Mononuclear cell (primary cell): ENCODE measurements at regions not wholly inside any gene's neighbourhood (a gene's known extent, or its start where the extent isn't known, plus 50 kb on each side); places are given as distances from the start of the nearest gene placed in this dataset.

Experiments used
- H3K27me3 ChIP-seq: 2 replicates; pipeline ENCODE4 v1.6.0; 2011; ENCODE audit warnings: low read length, control low read depth; ENCODE audit not compliant: insufficient read depth
- H3K4me1 ChIP-seq: 2 replicates; pipeline ENCODE4 v1.5.1; 2011; ENCODE audit warnings: mild to moderate bottlenecking, low read length, control low read depth; ENCODE audit not compliant: insufficient read depth
- H3K4me3 ChIP-seq: 2 replicates; pipeline ENCODE4 v1.5.1; 2011; ENCODE audit warnings: mild to moderate bottlenecking, low read length, moderate library complexity
- H3K9me3 ChIP-seq: 2 replicates; pipeline ENCODE4 v1.5.1; 2011; ENCODE audit warnings: low read depth, mild to moderate bottlenecking, control low read depth, low read length

DNA sequence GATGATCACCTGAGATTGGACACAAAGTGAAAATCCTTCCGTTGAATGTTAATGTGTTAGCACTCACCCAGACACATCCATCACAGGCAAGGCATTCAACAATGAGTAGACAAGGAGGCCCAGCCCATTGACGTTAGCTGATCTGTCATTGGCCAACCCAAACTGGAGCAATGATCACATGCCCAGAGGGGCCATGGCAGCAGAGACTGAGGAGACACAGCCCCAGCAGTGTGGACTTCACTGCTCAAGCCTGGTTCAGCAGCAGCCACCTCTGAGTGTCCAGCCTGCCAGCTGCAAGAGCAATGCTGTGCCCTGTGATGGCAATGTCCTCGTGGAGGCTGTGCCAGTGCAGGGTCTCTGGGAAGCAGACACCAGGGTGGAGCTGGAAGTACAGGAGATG, 622.2 kb downstream of the AACS start:
- no peaks in the 10 kb centered on the region for H3K9me3 ChIP-seq
- no peak overlapping the region for H3K4me3 ChIP-seq

DNA sequence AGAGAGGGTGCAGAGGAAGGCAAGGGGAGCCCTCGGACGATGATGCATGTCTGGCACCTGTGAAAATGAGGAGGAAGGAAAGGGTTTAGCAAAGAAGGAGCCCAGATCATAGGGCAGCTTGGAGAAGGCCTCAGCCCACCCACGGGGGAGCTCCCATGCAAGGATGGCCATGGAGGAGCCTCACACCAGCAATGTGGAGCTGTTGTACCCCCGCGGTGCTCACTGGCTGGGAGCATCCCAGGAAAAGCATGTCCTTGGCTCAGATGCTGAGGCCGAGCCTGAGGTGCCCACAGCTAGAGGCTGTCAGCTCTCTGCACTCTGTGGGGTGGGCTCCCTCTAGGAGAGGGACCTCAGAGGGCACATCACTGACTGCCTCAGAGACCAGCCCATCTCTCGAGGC, 622.6 kb downstream of the AACS start:
- no peaks in the 10 kb centered on the region for H3K27me3 ChIP-seq
- H3K9me3 ChIP-seq: no peaks in the 10 kb centered on the region
- no peak overlapping the region for H3K4me3 ChIP-seq
- no peaks in the 10 kb centered on the region for H3K4me1 ChIP-seq

More for the DNA sequence above, 622.2 kb downstream of the AACS start:
- Histone ChIP-seq H3K4me1 (no peaks in the 10 kb centered on the region), H3K27me3 (no peaks in the 10 kb centered on the region)

DNA sequence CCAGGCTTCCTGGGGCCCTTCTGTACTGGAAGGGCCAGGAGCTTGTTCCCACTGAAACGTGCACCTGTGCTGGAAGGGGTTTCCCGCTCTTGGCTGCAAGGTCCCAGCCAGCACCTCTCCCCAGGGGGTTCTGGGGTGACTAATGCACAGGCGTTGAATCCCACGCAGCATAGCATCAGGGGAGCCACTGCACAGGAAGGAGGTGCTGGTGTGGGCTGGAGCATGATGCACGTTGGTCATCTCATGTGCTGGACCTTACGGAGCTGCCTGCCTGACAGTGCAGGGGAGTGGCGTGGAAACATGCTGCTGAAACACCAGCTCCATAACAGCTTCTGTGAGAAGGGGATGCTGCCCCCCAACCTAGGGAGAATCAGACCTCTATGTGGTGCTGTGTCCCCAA, 623.0 kb downstream of the AACS start:
- no peaks in the 10 kb centered on the region for H3K4me1 ChIP-seq
- H3K27me3 ChIP-seq: no peaks in the 10 kb centered on the region
- H3K9me3 ChIP-seq: no peaks in the 10 kb centered on the region
- H3K4me3 ChIP-seq: no peak overlapping the region

DNA sequence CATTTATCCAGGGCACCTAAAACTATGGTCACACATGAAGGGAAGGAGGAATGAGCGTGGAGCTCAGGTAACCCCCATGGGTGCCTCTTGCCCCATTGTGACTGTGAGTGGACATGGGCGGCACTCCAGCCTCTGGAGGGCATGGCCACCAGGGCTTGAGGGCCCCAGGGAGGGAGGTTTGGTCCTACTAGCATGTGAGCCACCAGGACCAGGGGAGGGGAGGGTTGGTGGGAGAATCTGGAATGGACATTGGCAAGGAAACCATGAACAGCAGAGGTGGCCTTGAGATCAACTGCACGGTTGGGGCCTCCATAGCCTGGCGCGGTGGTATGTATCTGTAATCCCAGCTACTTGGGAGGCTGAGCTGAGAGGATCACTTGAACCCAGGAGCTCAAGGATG, 623.6 kb downstream of the AACS start:
- H3K4me1 ChIP-seq: no peaks in the 10 kb centered on the region
- no peaks in the 10 kb centered on the region for H3K27me3 ChIP-seq
- H3K4me3 ChIP-seq: no peak overlapping the region
- no peaks in the 10 kb centered on the region for H3K9me3 ChIP-seq

DNA sequence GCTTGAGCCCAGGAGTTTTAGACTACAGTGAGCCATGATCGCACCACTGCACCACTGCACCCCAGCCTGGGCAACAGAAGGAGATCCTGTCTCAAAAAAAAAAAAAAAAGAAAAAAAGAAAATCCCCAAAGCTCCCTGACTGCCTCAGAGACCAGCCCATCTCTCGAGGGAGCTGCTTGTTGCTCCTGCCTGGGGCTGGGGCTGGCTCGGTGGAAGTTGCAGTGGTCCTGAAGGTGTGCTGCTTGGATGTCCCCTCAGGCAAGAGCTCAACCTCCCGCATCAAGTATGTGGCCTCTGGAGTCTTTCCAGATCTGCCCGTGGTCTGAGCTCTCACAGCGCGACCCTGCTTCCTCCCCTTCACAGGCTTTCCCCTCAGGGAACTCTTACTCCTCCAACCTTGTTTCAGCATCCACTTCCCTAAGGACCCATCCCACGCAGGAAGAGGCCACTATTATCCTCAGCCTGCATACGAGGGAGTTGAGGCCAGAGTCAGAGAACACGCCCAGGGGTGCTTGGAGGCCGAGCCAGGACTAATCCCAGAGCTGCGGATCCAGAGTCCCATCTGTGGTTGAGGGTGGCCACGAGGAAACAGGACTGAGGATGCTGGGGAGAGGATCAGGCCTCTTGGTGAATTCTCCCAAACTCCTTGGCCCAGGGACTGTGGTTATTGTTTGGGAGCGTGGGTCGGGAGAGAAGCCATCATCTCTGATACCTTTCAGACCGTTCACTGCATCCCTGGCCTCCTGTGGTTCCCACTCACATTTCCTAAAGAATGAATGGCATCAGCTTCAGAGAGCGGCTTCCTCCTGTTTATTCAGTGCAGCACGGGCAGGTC, 624.6 kb downstream of the AACS start:
- no peaks in the 10 kb centered on the region for H3K27me3 ChIP-seq
- H3K4me3 ChIP-seq: no peak overlapping the region
- H3K9me3 ChIP-seq: no peaks in the 10 kb centered on the region
- no peaks in the 10 kb centered on the region for H3K4me1 ChIP-seq

DNA sequence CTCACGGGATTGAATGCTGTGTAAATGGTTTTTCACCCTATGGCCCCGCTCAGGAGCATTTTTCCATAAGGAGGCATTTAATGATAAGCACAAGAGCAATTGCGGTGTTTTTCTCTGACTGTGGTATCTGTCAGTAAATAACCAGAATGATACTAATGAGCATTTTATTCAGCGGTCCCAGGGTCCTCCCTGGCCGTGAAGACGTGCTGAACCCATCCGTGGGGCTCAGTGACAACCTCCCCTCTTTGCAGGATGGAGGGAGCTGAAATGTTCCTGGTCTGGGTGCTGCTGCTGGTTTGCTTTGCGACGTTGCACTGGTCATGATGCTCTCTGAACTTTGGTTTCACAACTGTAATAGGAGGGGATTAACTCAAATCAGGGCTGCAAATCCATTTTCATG, 625.6 kb downstream of the AACS start:
- Histone ChIP-seq H3K4me3 (no peak overlapping the region), H3K27me3 (no peaks in the 10 kb centered on the region), H3K4me1 (no peaks in the 10 kb centered on the region), H3K9me3 (no peaks in the 10 kb centered on the region)

DNA sequence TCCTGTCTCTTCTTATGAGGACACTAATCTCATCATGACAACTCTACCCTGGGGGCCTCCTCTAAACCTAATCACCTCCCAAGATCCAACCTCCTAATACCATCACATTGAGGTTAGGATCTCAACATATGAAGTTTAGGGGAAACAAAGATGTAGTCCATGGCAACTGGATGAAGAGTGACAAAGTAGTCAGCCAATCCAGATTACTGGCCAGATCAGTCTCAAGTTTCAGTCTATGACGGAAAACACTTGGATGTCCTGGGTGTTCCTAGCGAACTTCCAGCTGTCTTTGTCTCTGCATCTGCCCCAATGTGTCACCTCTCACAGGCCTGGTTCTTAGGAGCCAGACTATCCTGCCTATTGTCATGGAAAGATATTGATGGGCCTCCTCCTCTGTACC, 630.8 kb downstream of the AACS start:
- Histone ChIP-seq H3K4me1 (no peaks in the 10 kb centered on the region), H3K4me3 (no peak overlapping the region), H3K27me3 (no peaks in the 10 kb centered on the region), H3K9me3 (no peaks in the 10 kb centered on the region)

DNA sequence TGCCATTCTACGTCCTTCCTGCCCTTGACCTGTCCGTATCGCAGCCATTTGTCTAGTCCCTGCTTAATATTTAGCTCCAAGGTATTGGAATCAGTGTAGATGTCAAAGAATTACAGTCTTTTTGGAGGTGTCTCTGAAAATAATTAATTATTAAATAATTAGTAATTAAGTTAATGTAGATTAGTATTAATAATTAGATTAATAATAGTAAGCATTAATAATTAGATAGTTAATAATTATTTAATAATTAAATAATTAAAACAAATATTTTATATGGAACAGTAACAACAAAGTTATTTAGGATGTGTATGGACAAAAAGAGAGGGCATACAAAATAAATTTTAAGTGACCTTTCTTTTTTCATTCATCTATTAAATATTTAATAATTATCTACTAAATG, 639.6 kb downstream of the AACS start:
- H3K4me1 ChIP-seq: no peaks in the 10 kb centered on the region

DNA sequence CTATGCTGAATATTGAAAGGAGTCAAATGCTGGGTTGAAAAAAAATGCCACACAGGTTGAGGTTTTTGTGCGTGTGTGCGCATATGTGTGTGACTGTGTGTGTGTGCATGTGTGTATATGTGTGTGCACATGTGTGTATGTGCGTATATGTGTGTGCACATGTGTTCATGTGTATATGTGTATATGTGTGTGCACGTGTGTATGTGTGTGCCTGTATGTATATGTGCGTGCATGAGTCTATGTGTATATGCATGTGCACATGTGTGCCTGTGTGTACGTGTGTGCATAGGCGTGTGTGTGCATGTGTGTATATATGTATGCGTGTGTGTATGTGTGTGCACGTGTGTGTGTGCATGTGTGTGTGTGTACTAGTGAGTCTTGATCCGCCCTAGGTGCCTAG, 655.7 kb downstream of the AACS start:
- H3K4me3 ChIP-seq: no peak overlapping the region
- peaks cover 7% of the 10 kb centered on the region for H3K9me3 ChIP-seq
- no peaks in the 10 kb centered on the region for H3K27me3 ChIP-seq
- H3K4me1 ChIP-seq: no peaks in the 10 kb centered on the region

More for the DNA sequence above, 639.6 kb downstream of the AACS start:
- Histone ChIP-seq H3K9me3 (no peaks in the 10 kb centered on the region), H3K27me3 (no peaks in the 10 kb centered on the region), H3K4me3 (no peak overlapping the region)

DNA sequence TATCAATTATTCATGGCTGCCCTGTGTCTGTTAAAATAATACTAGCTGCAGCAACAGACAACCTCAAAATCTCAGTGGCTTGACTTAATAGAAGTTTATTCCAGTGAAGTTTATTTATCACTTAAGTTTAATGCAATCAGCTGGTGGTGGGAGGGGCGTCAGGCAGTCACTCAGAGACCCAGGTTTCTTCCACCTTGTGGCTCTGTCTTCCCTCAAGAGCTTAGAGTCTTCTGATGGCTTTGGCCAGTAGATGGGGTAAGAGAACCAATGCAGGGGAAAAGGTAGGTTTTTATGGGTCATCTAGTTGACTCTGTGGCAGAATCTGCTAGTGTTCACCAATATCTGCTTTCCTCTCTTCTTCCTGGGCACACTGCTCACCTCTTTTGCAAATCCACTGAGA, 668.9 kb downstream of the AACS start:
- H3K27me3 ChIP-seq: no peaks in the 10 kb centered on the region
- no peaks in the 10 kb centered on the region for H3K4me1 ChIP-seq
- no peaks in the 10 kb centered on the region for H3K9me3 ChIP-seq
- no peak overlapping the region for H3K4me3 ChIP-seq

DNA sequence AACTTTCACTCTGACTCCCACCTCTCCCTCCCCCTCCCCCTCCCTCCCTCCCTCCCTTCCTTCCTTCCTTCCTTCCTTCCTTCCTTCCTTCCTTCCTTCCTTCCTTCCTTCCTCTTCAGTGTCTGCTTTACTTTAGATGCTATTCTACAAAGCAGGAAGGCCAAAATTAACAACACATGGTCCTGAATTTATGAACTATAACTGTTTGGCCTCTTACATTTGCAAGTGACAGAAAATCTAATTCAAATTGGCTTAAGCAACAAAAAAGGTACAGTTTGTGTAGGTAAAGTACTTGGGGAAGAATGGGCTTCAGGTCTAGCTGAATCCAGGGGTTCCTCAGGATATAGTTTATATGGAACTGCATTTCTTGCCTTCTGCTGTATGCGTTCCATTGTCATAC, 673.0 kb downstream of the AACS start:
- H3K4me1 ChIP-seq: no peaks in the 10 kb centered on the region
- no peaks in the 10 kb centered on the region for H3K9me3 ChIP-seq
- no peaks in the 10 kb centered on the region for H3K27me3 ChIP-seq
- H3K4me3 ChIP-seq: no peak overlapping the region

DNA sequence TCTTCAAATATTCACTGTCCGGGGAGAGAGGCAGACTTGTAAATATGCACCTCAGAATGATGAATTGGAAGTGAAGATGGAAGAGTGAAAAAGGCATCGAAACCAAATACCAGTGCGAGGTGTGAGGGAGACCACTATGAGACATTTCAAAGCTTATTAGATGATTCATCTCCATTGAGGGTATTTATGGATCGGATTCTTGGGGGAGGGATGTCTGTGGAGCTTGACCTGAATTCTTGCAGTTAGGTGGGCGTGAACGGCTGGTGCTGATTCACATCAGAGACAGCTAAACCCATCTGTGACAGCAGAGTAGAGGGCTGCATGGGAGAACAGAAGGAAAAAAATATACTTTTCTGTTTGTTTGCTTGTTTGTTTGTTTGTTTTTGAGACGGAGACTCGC, 677.2 kb downstream of the AACS start:
- no peaks in the 10 kb centered on the region for H3K9me3 ChIP-seq
- H3K4me1 ChIP-seq: no peaks in the 10 kb centered on the region
- H3K27me3 ChIP-seq: no peaks in the 10 kb centered on the region
- no peak overlapping the region for H3K4me3 ChIP-seq

DNA sequence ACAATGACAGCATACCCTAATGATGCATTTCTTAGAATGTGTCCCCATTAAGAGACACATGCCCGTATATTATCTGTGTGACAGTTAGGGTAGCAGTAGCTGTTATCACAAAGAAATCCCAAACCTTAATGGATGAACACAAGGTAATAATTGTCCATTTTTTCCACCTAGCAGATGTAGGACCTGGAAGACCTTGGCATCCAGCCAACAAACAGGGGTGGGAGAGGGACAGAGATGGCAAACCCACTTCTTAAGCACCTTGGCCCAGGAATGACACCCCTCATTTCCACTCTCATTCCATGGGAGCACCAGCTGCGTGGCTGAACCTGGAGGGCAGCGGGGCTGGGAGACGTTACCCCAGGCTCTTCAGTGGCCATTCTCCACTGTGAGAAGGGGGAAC, 679.0 kb downstream of the AACS start:
- Histone ChIP-seq H3K4me1 (no peaks in the 10 kb centered on the region), H3K4me3 (no peak overlapping the region), H3K9me3 (no peaks in the 10 kb centered on the region), H3K27me3 (no peaks in the 10 kb centered on the region)

DNA sequence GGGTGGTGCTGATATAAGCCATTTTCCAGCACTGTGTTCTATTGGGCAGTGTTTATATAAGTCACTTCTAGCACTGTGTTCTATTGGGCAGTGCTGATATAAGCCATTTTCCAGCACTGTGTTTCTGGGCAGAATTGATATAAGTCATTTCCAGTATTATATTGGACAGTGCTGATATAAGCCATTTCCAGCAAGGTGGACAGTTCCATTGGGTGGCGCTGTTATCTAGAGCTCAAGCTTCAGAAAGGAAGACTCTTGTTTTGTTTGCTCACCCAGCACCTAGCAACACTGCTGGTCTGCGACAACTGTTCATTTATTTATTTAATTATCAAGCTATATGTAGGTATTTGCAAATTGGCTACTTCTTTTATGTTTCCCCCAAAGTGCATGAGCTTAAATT, 690.3 kb downstream of the AACS start:
- no peaks in the 10 kb centered on the region for H3K4me1 ChIP-seq
- no peaks in the 10 kb centered on the region for H3K27me3 ChIP-seq
- H3K9me3 ChIP-seq: no peaks in the 10 kb centered on the region
- no peak overlapping the region for H3K4me3 ChIP-seq

DNA sequence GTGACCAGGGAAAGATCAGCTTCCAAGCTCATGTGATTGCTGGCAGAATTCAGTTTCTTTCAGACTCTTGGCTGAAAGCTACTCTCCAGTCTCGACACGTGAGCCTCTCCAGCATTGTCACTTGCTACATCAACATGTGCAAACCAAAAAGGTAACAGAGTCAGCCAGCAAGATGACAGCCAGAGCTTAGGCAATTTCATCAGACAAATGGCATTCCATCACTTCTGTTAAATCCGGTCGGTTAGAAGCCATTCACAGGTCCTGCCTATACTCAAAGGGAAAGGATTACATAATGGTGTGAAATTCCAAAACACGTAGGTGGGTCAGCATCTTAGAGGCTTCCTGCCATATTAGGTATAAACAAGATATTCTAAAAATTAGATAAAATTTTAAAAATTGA, 700.9 kb downstream of the AACS start:
- Histone ChIP-seq H3K9me3 (no peaks in the 10 kb centered on the region), H3K27me3 (no peaks in the 10 kb centered on the region), H3K4me1 (no peaks in the 10 kb centered on the region), H3K4me3 (no peak overlapping the region)

DNA sequence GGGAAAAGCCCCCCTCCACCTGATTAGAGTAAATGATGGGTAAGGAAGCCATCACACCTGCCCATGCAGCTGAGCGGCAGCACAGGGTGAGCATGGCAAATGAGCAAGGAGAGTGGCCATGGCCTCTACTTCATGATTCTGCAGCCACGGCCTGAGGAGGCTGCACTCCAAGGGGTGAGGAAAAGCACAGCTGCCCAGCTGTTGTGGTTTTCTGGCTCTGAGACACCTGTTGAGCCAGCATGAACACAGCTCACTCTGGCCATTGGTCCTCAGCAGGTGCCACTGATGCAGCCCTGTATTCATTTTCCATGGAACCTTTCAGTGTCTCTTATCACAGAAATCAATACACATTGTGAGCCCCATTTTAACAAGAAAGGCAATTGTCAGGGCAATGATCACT, 707.2 kb downstream of the AACS start:
- Histone ChIP-seq H3K4me3 (no peak overlapping the region), H3K4me1 (no peaks in the 10 kb centered on the region), H3K27me3 (no peaks in the 10 kb centered on the region), H3K9me3 (no peaks in the 10 kb centered on the region)
